GM21786 (cell line): ENCODE measurements at regions not wholly inside any gene's neighbourhood (a gene's known extent, or its start where the extent isn't known, plus 50 kb on each side); places are given as distances from the start of the nearest gene placed in this dataset.
A peak's percentile ranks its signal among the peaks of the same experiment; 100 is the strongest.
"Not testable (repeated sequence)": the region's sequence is repeated elsewhere in the genome, so short reads cannot be mapped to it uniquely, and the experiment has no call there.

Experiments used
- ATAC-seq: cut with Tn5 transposase; IDR thresholded peaks from one replicate; pipeline ENCODE4 v1.9.1; 2021; ENCODE audit not compliant: unreplicated experiment

GRCh38 chr14:106522990-106523389, 996.6 kb downstream of the TMEM121 start:
- ATAC-seq = no peak

- ATAC-seq = no peak
These were observed 1002.3 kb downstream of the TMEM121 start for GRCh38 chr14:106528717-106529116.

GRCh38 chr14:106530031-106530422, 1003.6 kb downstream of the TMEM121 start:
- no peak for ATAC-seq

- ATAC-seq = peak; percentile 74
These were observed 1004.2 kb downstream of the TMEM121 start for GRCh38 chr14:106530423-106531107.

- ATAC-seq = not testable (repeated sequence)
These were observed 1011.2 kb downstream of the TMEM121 start for GRCh38 chr14:106537597-106537996.

GRCh38 chr14:106538201-106538600, 1011.8 kb downstream of the TMEM121 start:
- no peak for ATAC-seq

- no peak for ATAC-seq
These were observed 1021.5 kb downstream of the TMEM121 start for GRCh38 chr14:106547735-106548434.

GRCh38 chr14:106549064-106549463, 1022.7 kb downstream of the TMEM121 start:
- no peak for ATAC-seq

- no peak for ATAC-seq
These were observed 1024.9 kb downstream of the TMEM121 start for GRCh38 chr14:106551265-106551664.

- not testable (repeated sequence) for ATAC-seq
These were observed 1029.8 kb downstream of the TMEM121 start for GRCh38 chr14:106556211-106556610.

- ATAC-seq = no peak
These were observed 1030.4 kb downstream of the TMEM121 start for GRCh38 chr14:106556665-106557289.

GRCh38 chr14:106562451-106562850, 1036.1 kb downstream of the TMEM121 start:
- no peak for ATAC-seq

- no peak for ATAC-seq
These were observed 1037.8 kb downstream of the TMEM121 start for GRCh38 chr14:106564058-106564643.

- ATAC-seq = no peak
These were observed 1052.1 kb downstream of the TMEM121 start for GRCh38 chr14:106578481-106578880.

- ATAC-seq = no peak
These were observed 1052.7 kb downstream of the TMEM121 start for GRCh38 chr14:106579084-106579483.

GRCh38 chr14:106585692-106586091, 1059.3 kb downstream of the TMEM121 start:
- no peak for ATAC-seq

- no peak for ATAC-seq
These were observed 1059.8 kb downstream of the TMEM121 start for GRCh38 chr14:106586098-106586704.

- ATAC-seq = not testable (repeated sequence)
These were observed 1065.2 kb downstream of the TMEM121 start for GRCh38 chr14:106591539-106591938.

GRCh38 chr14:106592115-106592852, 1065.9 kb downstream of the TMEM121 start:
- not testable (repeated sequence) for ATAC-seq

- ATAC-seq = no peak
These were observed 1072.8 kb downstream of the TMEM121 start for GRCh38 chr14:106599209-106599608.
